ENCODE measurements at regions not wholly inside any gene's neighbourhood (a gene's known extent, or its start where the extent isn't known, plus 50 kb on each side); places are given as distances from the start of the nearest gene placed in this dataset.

GRCh38 chr10:8962249-8962648 lies 907.8 kb downstream of the GATA3 start:
- no peak for TF ChIP-seq POU2F2 (IDR thresholded peaks at IDR 0.05; ENCODE audit: borderline replicate concordance, low read depth, low read length)
- no peak for TF ChIP-seq POLR2AphosphoS5 (IDR thresholded peaks at IDR 0.05; ENCODE audit: low read length)
- no peak for TF ChIP-seq USF2 (IDR thresholded peaks at IDR 0.05; ENCODE audit: borderline replicate concordance, low read depth, low read length)
- TF ChIP-seq CBX5 (IDR thresholded peaks at IDR 0.05; ENCODE audit: low read depth) = no peak
- no peak for TF ChIP-seq TAF1 (IDR thresholded peaks at IDR 0.05; ENCODE audit: borderline replicate concordance, low read depth, low read length)
- TF ChIP-seq POLR2A (IDR thresholded peaks at IDR 0.05; ENCODE audit: low read depth, low read length) = no peak
- no peak for TF ChIP-seq ELK1 (IDR thresholded peaks at IDR 0.05; ENCODE audit: low read depth, low read length)
- no peak for TF ChIP-seq DPF2 (IDR thresholded peaks at IDR 0.05)
